GM12878 (cell line): ENCODE measurements at regions not wholly inside any gene's neighbourhood (a gene's known extent, or its start where the extent isn't known, plus 50 kb on each side); places are given as distances from the start of the nearest gene placed in this dataset.

Experiments
- ATAC-seq: fragments of 200-7000 bp; cut with Tn5 transposase; 3 replicates; pipeline ENCODE4 v1.9.1; 2020; ENCODE audit warnings: mild to moderate bottlenecking, moderate library complexity
- BruUV-seq: library from RNA; stranded (reverse); fragments of 400-500 nt; replicated peaks from 2 replicates; lab custom pipeline; 2021; lab: Mats Ljungman, UMichigan
- CTCF ChIA-PET: fragments of 300-600 bp; sonication (Branson Sonifier 250); formaldehyde crosslinking; extraction: SDS; loops from one replicate; lab custom pipeline; 2021; ENCODE audit warnings: inconsistent platforms; lab: Yijun Ruan, JAX
- POLR2A ChIA-PET: fragments of 350-600 bp; formaldehyde crosslinking; extraction: SDS; loops from one replicate; lab custom pipeline; 2021; ENCODE audit warnings: inconsistent platforms; lab: Charles Lee
- RAD21 ChIA-PET: fragments of 300-600 bp; sonication (Branson Sonifier 250); formaldehyde crosslinking; loops from one replicate; lab custom pipeline; 2023; ENCODE audit warnings: antibody characterized with exemption; ENCODE audit not compliant: unreplicated experiment; lab: Charles Lee
- SMC1A ChIA-PET: fragments of 300-600 bp; sonication (Branson Sonifier 250); formaldehyde crosslinking; loops from one replicate; lab custom pipeline; 2023; ENCODE audit not compliant: unreplicated experiment, uncharacterized antibody; lab: Charles Lee
- DNase-seq: peaks from one replicate; pipeline ENCODE4 v3.0.0-alpha.2; 2011; ENCODE audit warnings: low read depth, low spot score
- FAIRE-seq: peaks from 3 replicates; lab custom pipeline; 2011; peaks lifted over from hg19 to GRCh38; lab: Jason Lieb, UNC
- H2AFZ ChIP-seq: 2 replicates; pipeline ENCODE4 v1.6.0; 2011; ENCODE audit warnings: low read depth, low read length, control low read depth; ENCODE audit not compliant: control insufficient read depth
- H3K27ac ChIP-seq: 2 replicates; pipeline ENCODE4 v1.5.1; 2011; ENCODE audit warnings: control low read depth; ENCODE audit not compliant: control insufficient read depth, insufficient read depth
- H3K27me3 ChIP-seq, 2 experiments: replicated peaks in 1 of 2; 2 replicates each; pipeline versions ENCODE4 v1.6.0 to v1.6.1; 2011; ENCODE audit warnings: low read length in 1 of 2; ENCODE audit not compliant: control insufficient read depth in 2 of 2, insufficient read depth in 2 of 2
- H3K36me3 ChIP-seq, 2 experiments: 2 replicates each; pipeline ENCODE4 v1.5.1; 2011; ENCODE audit warnings: low read length in 1 of 2; ENCODE audit not compliant: control insufficient read depth in 2 of 2, insufficient read depth in 2 of 2
- H3K4me1 ChIP-seq: 2 replicates; pipeline ENCODE4 v1.6.1; 2011; ENCODE audit warnings: mild to moderate bottlenecking, low read length, moderate library complexity, mixed read lengths; ENCODE audit not compliant: control insufficient read depth, insufficient read depth
- H3K4me2 ChIP-seq: 2 replicates; pipeline ENCODE4 v1.6.0; 2011; ENCODE audit warnings: control low read depth; ENCODE audit not compliant: control insufficient read depth, insufficient read depth
- H3K4me3 ChIP-seq: fragments of 200-600 bp; sonication (generic); 2 replicates; pipeline ENCODE4 v1.5.1; 2016
- H3K79me2 ChIP-seq: 2 replicates; pipeline ENCODE4 v1.6.0; 2011; ENCODE audit warnings: low read length; ENCODE audit not compliant: control insufficient read depth, insufficient read depth
- H3K9ac ChIP-seq: 2 replicates; pipeline ENCODE4 v1.8.0; 2011; ENCODE audit warnings: low read length, control low read depth, mixed read lengths; ENCODE audit not compliant: control insufficient read depth, insufficient read depth
- H3K9me3 ChIP-seq: replicated peaks from 3 replicates; pipeline ENCODE4 v1.5.1; 2011; ENCODE audit warnings: mild to moderate bottlenecking, low read length; ENCODE audit not compliant: control insufficient read depth, insufficient read depth
- H4K20me1 ChIP-seq: 2 replicates; pipeline ENCODE4 v1.6.0; 2011; ENCODE audit not compliant: control insufficient read depth, insufficient read depth
- IRF4 ChIP-seq: IDR thresholded peaks from 2 replicates; pipeline ENCODE4 v1.6.1; 2011; ENCODE audit warnings: low read depth, low read length
- NFYA ChIP-seq: IDR thresholded peaks from 2 replicates; pipeline ENCODE4 v1.6.1; 2011; ENCODE audit warnings: low read depth, mild to moderate bottlenecking, low read length, improper control_type of control experiment, borderline replicate concordance
- PAX8 ChIP-seq: fragments of 450-650 bp; IDR thresholded peaks from 2 replicates; pipeline ENCODE4 v1.6.1; 2017; ENCODE audit warnings: mild to moderate bottlenecking, moderate library complexity
- WGBS: methylation state at CpG from one replicate; pipeline ENCODE4 v1.1.6; 2016; ENCODE audit warnings: low lambda C conversion rate; ENCODE audit not compliant: insufficient replicate concordance, insufficient coverage; ENCODE audit errors: missing lambda C conversion rate; 5-methylcytosine and 5-hydroxymethylcytosine counted together
- in situ Hi-C: fragments of 300-500 bp; cut with MboI; formaldehyde crosslinking; loops from 9 replicates; pipeline ENCODE4 v1.14.3; 2018; ENCODE audit warnings: mixed read lengths
- intact Hi-C: fragments of 100-400 bp; cut with micrococcal nuclease; formaldehyde crosslinking; loops from one replicate; pipeline ENCODE4 v1.14.2; 2022; ENCODE audit not compliant: unreplicated experiment
- TF ChIP-seq, protein P1 (sequence below): IDR thresholded peaks from 2 replicates; pipeline ENCODE4 v1.6.1; 2012; ENCODE audit warnings: low read length, inconsistent platforms
- TF ChIP-seq, protein P2 (sequence below): fragments of 450-650 bp; IDR thresholded peaks from 2 replicates; pipeline ENCODE4 v1.6.1; 2018; ENCODE audit warnings: mild to moderate bottlenecking, low read depth, moderate library complexity; ENCODE audit not compliant: partially characterized antibody

DNA sequence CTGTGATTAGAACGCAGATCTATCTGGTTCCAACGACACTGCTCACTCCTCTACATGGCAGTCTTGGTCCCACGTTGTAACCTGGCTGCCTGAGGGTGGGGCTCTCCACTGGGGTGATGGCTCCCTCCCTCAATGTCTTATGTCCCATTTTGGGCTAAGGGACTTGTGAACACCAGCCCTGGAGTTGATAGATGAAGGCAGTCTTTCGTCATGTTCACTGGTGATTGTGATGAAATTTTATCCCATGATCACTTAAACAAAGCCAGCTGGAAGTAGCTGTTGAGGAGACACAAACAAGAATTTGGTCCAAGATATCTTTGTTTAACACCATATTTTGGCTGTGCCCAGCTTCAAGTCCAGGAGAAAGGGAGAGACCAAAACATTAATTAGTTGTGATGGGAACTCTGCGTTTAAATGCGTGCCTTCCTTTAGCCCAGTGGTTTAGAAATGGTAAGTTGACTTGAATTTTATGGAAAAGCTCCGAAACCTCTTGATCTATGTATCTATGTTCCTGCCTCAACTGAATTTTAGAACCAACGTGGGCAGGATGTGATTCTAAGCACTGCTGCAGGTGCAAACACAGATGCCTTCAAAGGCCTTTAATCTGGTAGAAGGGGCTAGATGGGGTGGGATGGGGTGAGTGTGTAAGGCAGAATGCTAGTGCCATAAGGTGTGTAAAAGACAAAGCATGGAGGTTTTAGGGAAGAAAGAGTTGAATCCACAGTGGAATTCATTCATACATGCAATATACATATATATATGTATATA, 186.8 kb upstream of the IRX3 start:
- Histone ChIP-seq H3K4me3 (no peak overlapping the region), H3K36me3 (no peaks in the 10 kb centered on the region), H3K9ac (no peak overlapping the region), H3K27ac (no peak overlapping the region), H3K4me2 (no peak overlapping the region), H3K79me2 (no peaks in the 10 kb centered on the region), H4K20me1 (no peaks in the 10 kb centered on the region), H3K9me3 (no peaks in the 10 kb centered on the region), H2AFZ (no peak overlapping the region), H3K27me3 (no peaks in the 10 kb centered on the region)
- WGBS = 16% methylated on average over 8 of the region's 8 CpGs
- ChIA-PET POLR2A (no interaction called here), RAD21 (no interaction called here), SMC1A (no interaction called here), CTCF (interaction anchor here (0.6 kb wide), 1 partner anchor 26 kb away, joined by 3 read pairs; no protein-coding TSS in a partner anchor)
- no peak for DNase-seq
- no TSS peak for BruUV-seq
- in situ Hi-C loops (no loop called here), intact Hi-C loops (no loop called here)
- no peak for TF ChIP-seq NFYA
- no peak for TF ChIP-seq PAX8
- no peak for TF ChIP-seq IRF4
- TF ChIP-seq, protein P1, sequence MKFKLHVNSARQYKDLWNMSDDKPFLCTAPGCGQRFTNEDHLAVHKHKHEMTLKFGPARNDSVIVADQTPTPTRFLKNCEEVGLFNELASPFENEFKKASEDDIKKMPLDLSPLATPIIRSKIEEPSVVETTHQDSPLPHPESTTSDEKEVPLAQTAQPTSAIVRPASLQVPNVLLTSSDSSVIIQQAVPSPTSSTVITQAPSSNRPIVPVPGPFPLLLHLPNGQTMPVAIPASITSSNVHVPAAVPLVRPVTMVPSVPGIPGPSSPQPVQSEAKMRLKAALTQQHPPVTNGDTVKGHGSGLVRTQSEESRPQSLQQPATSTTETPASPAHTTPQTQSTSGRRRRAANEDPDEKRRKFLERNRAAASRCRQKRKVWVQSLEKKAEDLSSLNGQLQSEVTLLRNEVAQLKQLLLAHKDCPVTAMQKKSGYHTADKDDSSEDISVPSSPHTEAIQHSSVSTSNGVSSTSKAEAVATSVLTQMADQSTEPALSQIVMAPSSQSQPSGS = no peak
- TF ChIP-seq, protein P2, sequence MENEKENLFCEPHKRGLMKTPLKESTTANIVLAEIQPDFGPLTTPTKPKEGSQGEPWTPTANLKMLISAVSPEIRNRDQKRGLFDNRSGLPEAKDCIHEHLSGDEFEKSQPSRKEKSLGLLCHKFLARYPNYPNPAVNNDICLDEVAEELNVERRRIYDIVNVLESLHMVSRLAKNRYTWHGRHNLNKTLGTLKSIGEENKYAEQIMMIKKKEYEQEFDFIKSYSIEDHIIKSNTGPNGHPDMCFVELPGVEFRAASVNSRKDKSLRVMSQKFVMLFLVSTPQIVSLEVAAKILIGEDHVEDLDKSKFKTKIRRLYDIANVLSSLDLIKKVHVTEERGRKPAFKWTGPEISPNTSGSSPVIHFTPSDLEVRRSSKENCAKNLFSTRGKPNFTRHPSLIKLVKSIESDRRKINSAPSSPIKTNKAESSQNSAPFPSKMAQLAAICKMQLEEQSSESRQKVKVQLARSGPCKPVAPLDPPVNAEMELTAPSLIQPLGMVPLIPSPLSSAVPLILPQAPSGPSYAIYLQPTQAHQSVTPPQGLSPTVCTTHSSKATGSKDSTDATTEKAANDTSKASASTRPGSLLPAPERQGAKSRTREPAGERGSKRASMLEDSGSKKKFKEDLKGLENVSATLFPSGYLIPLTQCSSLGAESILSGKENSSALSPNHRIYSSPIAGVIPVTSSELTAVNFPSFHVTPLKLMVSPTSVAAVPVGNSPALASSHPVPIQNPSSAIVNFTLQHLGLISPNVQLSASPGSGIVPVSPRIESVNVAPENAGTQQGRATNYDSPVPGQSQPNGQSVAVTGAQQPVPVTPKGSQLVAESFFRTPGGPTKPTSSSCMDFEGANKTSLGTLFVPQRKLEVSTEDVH = no peak
- TF ChIP-seq, all 136 proteins: peak for 0
- no peak for FAIRE-seq
- H3K4me1 ChIP-seq = no peaks in the 10 kb centered on the region
- no peak for ATAC-seq
